ENCODE measurements at regions not wholly inside any gene's neighbourhood (a gene's known extent, or its start where the extent isn't known, plus 50 kb on each side); places are given as distances from the start of the nearest gene placed in this dataset.

- TF ChIP-seq, protein P1, sequence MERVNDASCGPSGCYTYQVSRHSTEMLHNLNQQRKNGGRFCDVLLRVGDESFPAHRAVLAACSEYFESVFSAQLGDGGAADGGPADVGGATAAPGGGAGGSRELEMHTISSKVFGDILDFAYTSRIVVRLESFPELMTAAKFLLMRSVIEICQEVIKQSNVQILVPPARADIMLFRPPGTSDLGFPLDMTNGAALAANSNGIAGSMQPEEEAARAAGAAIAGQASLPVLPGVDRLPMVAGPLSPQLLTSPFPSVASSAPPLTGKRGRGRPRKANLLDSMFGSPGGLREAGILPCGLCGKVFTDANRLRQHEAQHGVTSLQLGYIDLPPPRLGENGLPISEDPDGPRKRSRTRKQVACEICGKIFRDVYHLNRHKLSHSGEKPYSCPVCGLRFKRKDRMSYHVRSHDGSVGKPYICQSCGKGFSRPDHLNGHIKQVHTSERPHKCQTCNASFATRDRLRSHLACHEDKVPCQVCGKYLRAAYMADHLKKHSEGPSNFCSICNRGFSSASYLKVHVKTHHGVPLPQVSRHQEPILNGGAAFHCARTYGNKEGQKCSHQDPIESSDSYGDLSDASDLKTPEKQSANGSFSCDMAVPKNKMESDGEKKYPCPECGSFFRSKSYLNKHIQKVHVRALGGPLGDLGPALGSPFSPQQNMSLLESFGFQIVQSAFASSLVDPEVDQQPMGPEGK (CRISPR knock-in tag; IDR thresholded peaks at IDR 0.05): no peak
- TF ChIP-seq CTCF (CRISPR knock-in tag; IDR thresholded peaks at IDR 0.05) (no peak), ZNF292 (CRISPR knock-in tag; IDR thresholded peaks at IDR 0.05; ENCODE audit: borderline replicate concordance, low read depth) (no peak), ZNF12 (CRISPR knock-in tag; IDR thresholded peaks at IDR 0.05) (no peak), ZNF280D (CRISPR knock-in tag; IDR thresholded peaks at IDR 0.05) (no peak), TCF12 (IDR thresholded peaks at IDR 0.05) (no peak), TCF12 (CRISPR knock-in tag; IDR thresholded peaks at IDR 0.05) (no peak), HNRNPLL (IDR thresholded peaks at IDR 0.05; ENCODE audit: low read depth, low read length, poor library complexity, severe bottlenecking) (no peak), ZFAT (CRISPR knock-in tag; conservative IDR thresholded peaks at IDR 0.05) (no peak), ZNF549 (CRISPR knock-in tag; IDR thresholded peaks at IDR 0.05) (no peak), KAT7 (CRISPR knock-in tag; IDR thresholded peaks at IDR 0.05; ENCODE audit: borderline replicate concordance) (no peak), POLR2AphosphoS5 (IDR thresholded peaks at IDR 0.05; ENCODE audit: low read depth, low read length) (no peak), NR3C1 (CRISPR knock-in tag; IDR thresholded peaks at IDR 0.05) (no peak), SP2 (CRISPR knock-in tag; IDR thresholded peaks at IDR 0.05) (no peak)
These were observed 131.6 kb upstream of the NEDD9 start for GRCh38 chr6:11363881-11364576.

Measured in HepG2 (cell line).